ENCODE measurements at regions not wholly inside any gene's neighbourhood (a gene's known extent, or its start where the extent isn't known, plus 50 kb on each side); places are given as distances from the start of the nearest gene placed in this dataset.

- Mint-ChIP-seq H3K27ac (no peak overlapping the region), H3K36me3 (no peaks in the 10 kb centered on the region), H3K9me3 (peaks cover 0 to 3% (median 0%) of the 10 kb centered on the region in 6 donors), H3K4me3 (no peak overlapping the region), H3K4me1 (no peaks in the 10 kb centered on the region), H3K27me3 (ENCODE audit: low read depth in 3 of 3) (peaks cover 1 to 7% (median 2%) of the 10 kb centered on the region in 3 donors)
- DNase-seq = no peak
Observed at GRCh38 chr19:33946535-33947264, 150.0 kb downstream of the KCTD15 start.

- DNase-seq = no peak
- Mint-ChIP-seq H3K27me3 (ENCODE audit: low read depth in 3 of 3) (peaks cover 0 to 7% (median 6%) of the 10 kb centered on the region in 3 donors), H3K27ac (no peak overlapping the region)
Observed at GRCh38 chr19:33947265-33947964, 150.7 kb downstream of the KCTD15 start.

GRCh38 chr19:33948651-33949335 is 152.1 kb downstream of the KCTD15 start:
- Mint-ChIP-seq H3K4me3 (no peak overlapping the region), H3K27me3 (ENCODE audit: low read depth in 3 of 3) (peaks cover 0 to 7% (median 6%) of the 10 kb centered on the region in 3 donors), H3K36me3 (no peaks in the 10 kb centered on the region), H3K27ac (no peak overlapping the region), H3K4me1 (no peaks in the 10 kb centered on the region), H3K9me3 (peaks cover 0 to 3% (median 0%) of the 10 kb centered on the region in 6 donors)
- no peak for DNase-seq

More at GRCh38 chr19:33947265-33947964, 150.7 kb downstream of the KCTD15 start:
- Mint-ChIP-seq H3K4me3 (no peak overlapping the region), H3K9me3 (peaks cover 0 to 3% (median 0%) of the 10 kb centered on the region in 6 donors), H3K36me3 (no peaks in the 10 kb centered on the region), H3K4me1 (no peaks in the 10 kb centered on the region)

- no peak for DNase-seq
- peaks cover 0 to 3% (median 0%) of the 10 kb centered on the region in 6 donors for H3K9me3 Mint-ChIP-seq
- H3K4me3 Mint-ChIP-seq = no peak overlapping the region
- no peaks in the 10 kb centered on the region for H3K36me3 Mint-ChIP-seq
- no peak overlapping the region for H3K27ac Mint-ChIP-seq
- H3K27me3 Mint-ChIP-seq (ENCODE audit: low read depth in 3 of 3) = peaks cover under 1 to 7% (median 6%) of the 10 kb centered on the region in 3 donors
- no peaks in the 10 kb centered on the region for H3K4me1 Mint-ChIP-seq
Observed at GRCh38 chr19:33950091-33950750, 153.6 kb downstream of the KCTD15 start.

GRCh38 chr19:33953023-33953422 is 156.4 kb downstream of the KCTD15 start:
- no peak overlapping the region for H3K4me3 Mint-ChIP-seq
- no peak overlapping the region for H3K27ac Mint-ChIP-seq
- peaks cover 0 to 3% (median 0%) of the 10 kb centered on the region in 6 donors for H3K9me3 Mint-ChIP-seq
- DNase-seq = no peak
- H3K4me1 Mint-ChIP-seq = no peaks in the 10 kb centered on the region
- no peaks in the 10 kb centered on the region for H3K36me3 Mint-ChIP-seq
- H3K27me3 Mint-ChIP-seq (ENCODE audit: low read depth in 3 of 3) = peaks cover 4 to 6% (median 6%) of the 10 kb centered on the region in 3 donors

- Mint-ChIP-seq H3K4me1 (no peaks in the 10 kb centered on the region), H3K27me3 (ENCODE audit: low read depth in 3 of 3) (peaks cover 4 to 6% (median 6%) of the 10 kb centered on the region in 3 donors), H3K9me3 (peaks cover 0 to 3% (median 0%) of the 10 kb centered on the region in 6 donors), H3K36me3 (no peaks in the 10 kb centered on the region), H3K27ac (no peak overlapping the region), H3K4me3 (no peak overlapping the region)
- no peak for DNase-seq
Observed at GRCh38 chr19:33953592-33953991, 156.9 kb downstream of the KCTD15 start.

- H3K4me1 Mint-ChIP-seq = no peaks in the 10 kb centered on the region
Observed at GRCh38 chr19:33954686-33955085, 158.0 kb downstream of the KCTD15 start.

GRCh38 chr19:33956941-33957340 is 160.3 kb downstream of the KCTD15 start:
- Mint-ChIP-seq H3K4me1 (no peaks in the 10 kb centered on the region), H3K36me3 (no peaks in the 10 kb centered on the region), H3K27ac (no peak overlapping the region), H3K9me3 (no peaks in the 10 kb centered on the region), H3K27me3 (ENCODE audit: low read depth in 3 of 3) (peaks cover 2 to 7% (median 6%) of the 10 kb centered on the region in 3 donors), H3K4me3 (no peak overlapping the region)
- DNase-seq = no peak

More at GRCh38 chr19:33954686-33955085, 158.0 kb downstream of the KCTD15 start:
- DNase-seq = no peak
- H3K4me3 Mint-ChIP-seq = no peak overlapping the region
- no peak overlapping the region for H3K27ac Mint-ChIP-seq
- H3K27me3 Mint-ChIP-seq (ENCODE audit: low read depth in 3 of 3) = peaks cover 2 to 6% (median 6%) of the 10 kb centered on the region in 3 donors
- no peaks in the 10 kb centered on the region for H3K9me3 Mint-ChIP-seq
- H3K36me3 Mint-ChIP-seq = no peaks in the 10 kb centered on the region

- DNase-seq = no peak
- no peaks in the 10 kb centered on the region for H3K4me1 Mint-ChIP-seq
- no peak overlapping the region for H3K27ac Mint-ChIP-seq
- H3K4me3 Mint-ChIP-seq = no peak overlapping the region
- H3K36me3 Mint-ChIP-seq = no peaks in the 10 kb centered on the region
- no peaks in the 10 kb centered on the region for H3K9me3 Mint-ChIP-seq
- peaks cover 2 to 6% (median 3%) of the 10 kb centered on the region in 3 donors for H3K27me3 Mint-ChIP-seq (ENCODE audit: low read depth in 3 of 3)
Observed at GRCh38 chr19:33957804-33958203, 161.1 kb downstream of the KCTD15 start.

GRCh38 chr19:33960566-33960965 is 163.9 kb downstream of the KCTD15 start:
- Mint-ChIP-seq H3K4me3 (no peak overlapping the region), H3K9me3 (no peaks in the 10 kb centered on the region), H3K27me3 (ENCODE audit: low read depth in 3 of 3) (peaks cover 4 to 5% (median 5%) of the 10 kb centered on the region in 3 donors), H3K4me1 (no peaks in the 10 kb centered on the region), H3K27ac (no peak overlapping the region), H3K36me3 (no peaks in the 10 kb centered on the region)
- DNase-seq = no peak

GRCh38 chr19:33962161-33962560 is 165.5 kb downstream of the KCTD15 start:
- no peaks in the 10 kb centered on the region for H3K4me1 Mint-ChIP-seq
- peaks cover 0 to 6% (median 4%) of the 10 kb centered on the region in 6 donors for H3K9me3 Mint-ChIP-seq
- H3K36me3 Mint-ChIP-seq = peaks cover 0 to 6% (median 0%) of the 10 kb centered on the region in 3 donors
- no peak overlapping the region for H3K27ac Mint-ChIP-seq
- H3K4me3 Mint-ChIP-seq = no peak overlapping the region
- H3K27me3 Mint-ChIP-seq (ENCODE audit: low read depth in 3 of 3) = peaks cover 4 to 6% (median 5%) of the 10 kb centered on the region in 3 donors
- no peak for DNase-seq

- Mint-ChIP-seq H3K36me3 (peaks cover 0 to 6% (median 0%) of the 10 kb centered on the region in 3 donors), H3K9me3 (peaks cover 0 to 8% (median 4%) of the 10 kb centered on the region in 6 donors), H3K27ac (no peak overlapping the region), H3K4me3 (no peak overlapping the region), H3K4me1 (no peaks in the 10 kb centered on the region), H3K27me3 (ENCODE audit: low read depth in 3 of 3) (peaks cover 2 to 6% (median 5%) of the 10 kb centered on the region in 3 donors)
- no peak for DNase-seq
Observed at GRCh38 chr19:33963514-33963913, 166.8 kb downstream of the KCTD15 start.

GRCh38 chr19:33971073-33971472 is 174.4 kb downstream of the KCTD15 start:
- H3K9me3 Mint-ChIP-seq = peaks cover 6 to 34% (median 11%) of the 10 kb centered on the region in 6 donors
- peaks cover 2 to 4% (median 3%) of the 10 kb centered on the region in 3 donors for H3K27me3 Mint-ChIP-seq (ENCODE audit: low read depth in 3 of 3)
- no peak overlapping the region for H3K4me3 Mint-ChIP-seq
- H3K36me3 Mint-ChIP-seq = peaks cover 3 to 6% (median 4%) of the 10 kb centered on the region in 3 donors
- no peak overlapping the region for H3K27ac Mint-ChIP-seq
- H3K4me1 Mint-ChIP-seq = no peaks in the 10 kb centered on the region
- DNase-seq = no peak

Data from immature natural killer cell (primary cell).